ENCODE measurements at regions not wholly inside any gene's neighbourhood (a gene's known extent, or its start where the extent isn't known, plus 50 kb on each side); places are given as distances from the start of the nearest gene placed in this dataset.

DNA sequence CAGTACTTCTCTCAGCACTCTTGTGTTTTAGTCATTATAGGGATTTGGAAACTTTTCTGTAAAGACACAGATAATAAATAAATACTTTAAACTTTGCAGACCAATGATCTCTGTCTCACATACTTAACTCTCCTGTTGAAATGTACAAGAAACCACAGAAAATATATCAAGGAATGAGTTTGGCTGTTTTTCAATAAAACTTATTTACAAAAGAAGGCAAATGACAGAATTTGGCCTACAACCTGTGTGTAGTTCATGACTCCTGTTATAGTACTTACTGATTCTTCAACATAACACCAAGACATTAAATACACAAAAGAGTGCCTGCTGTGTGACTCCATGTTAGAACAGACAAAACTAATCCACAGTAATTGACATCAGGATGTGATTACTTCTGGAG lies 510.0 kb upstream of the PHF14 start:
- TF ChIP-seq, protein P1, sequence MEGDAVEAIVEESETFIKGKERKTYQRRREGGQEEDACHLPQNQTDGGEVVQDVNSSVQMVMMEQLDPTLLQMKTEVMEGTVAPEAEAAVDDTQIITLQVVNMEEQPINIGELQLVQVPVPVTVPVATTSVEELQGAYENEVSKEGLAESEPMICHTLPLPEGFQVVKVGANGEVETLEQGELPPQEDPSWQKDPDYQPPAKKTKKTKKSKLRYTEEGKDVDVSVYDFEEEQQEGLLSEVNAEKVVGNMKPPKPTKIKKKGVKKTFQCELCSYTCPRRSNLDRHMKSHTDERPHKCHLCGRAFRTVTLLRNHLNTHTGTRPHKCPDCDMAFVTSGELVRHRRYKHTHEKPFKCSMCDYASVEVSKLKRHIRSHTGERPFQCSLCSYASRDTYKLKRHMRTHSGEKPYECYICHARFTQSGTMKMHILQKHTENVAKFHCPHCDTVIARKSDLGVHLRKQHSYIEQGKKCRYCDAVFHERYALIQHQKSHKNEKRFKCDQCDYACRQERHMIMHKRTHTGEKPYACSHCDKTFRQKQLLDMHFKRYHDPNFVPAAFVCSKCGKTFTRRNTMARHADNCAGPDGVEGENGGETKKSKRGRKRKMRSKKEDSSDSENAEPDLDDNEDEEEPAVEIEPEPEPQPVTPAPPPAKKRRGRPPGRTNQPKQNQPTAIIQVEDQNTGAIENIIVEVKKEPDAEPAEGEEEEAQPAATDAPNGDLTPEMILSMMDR (optimal IDR thresholded peaks at IDR 0.05 in 1 of 3, IDR thresholded peaks at IDR 0.05 in 1 of 3, conservative IDR thresholded peaks at IDR 0.05 in 1 of 3; ENCODE audit: extremely low read depth in 1 of 3, insufficient read depth in 2 of 3, low read length in 3 of 3), result no peak
- TF ChIP-seq EZH2 (IDR thresholded peaks at IDR 0.05; ENCODE audit: low read length), result no peak

Measured in keratinocyte (primary cell).